ENCODE measurements at regions not wholly inside any gene's neighbourhood (a gene's known extent, or its start where the extent isn't known, plus 50 kb on each side); places are given as distances from the start of the nearest gene placed in this dataset.

- no peak for TF ChIP-seq CTCF (IDR thresholded peaks at IDR 0.05)
- no peak for TF ChIP-seq EP300 (IDR thresholded peaks at IDR 0.05)
- no peak for TF ChIP-seq POLR2A (IDR thresholded peaks at IDR 0.05; ENCODE audit: low read depth)
- TF ChIP-seq POLR2AphosphoS5 (IDR thresholded peaks at IDR 0.05), result no peak
Observed at GRCh38 chr1:81431624-81432000, 369.1 kb upstream of the ADGRL2 start.
